GM18498 (cell line): ENCODE measurements at regions not wholly inside any gene's neighbourhood (a gene's known extent, or its start where the extent isn't known, plus 50 kb on each side); places are given as distances from the start of the nearest gene placed in this dataset.
"Not testable (repeated sequence)": the region's sequence is repeated elsewhere in the genome, so short reads cannot be mapped to it uniquely, and the experiment has no call there.

Experiments
- ATAC-seq: cut with Tn5 transposase; IDR thresholded peaks from one replicate; pipeline ENCODE4 v1.9.1; 2021; ENCODE audit warnings: mild to moderate bottlenecking, moderate library complexity; ENCODE audit not compliant: unreplicated experiment

- ATAC-seq, result no peak
Measured at GRCh38 chr13:90311929-90312328, 1035.6 kb upstream of the MIR17HG start.

GRCh38 chr13:90315061-90315460, 1032.4 kb upstream of the MIR17HG start:
- no peak for ATAC-seq

GRCh38 chr13:90320664-90321063, 1026.8 kb upstream of the MIR17HG start:
- ATAC-seq, result no peak

- no peak for ATAC-seq
Measured at GRCh38 chr13:90321281-90321931, 1026.1 kb upstream of the MIR17HG start.

- no peak for ATAC-seq
Measured at GRCh38 chr13:90329641-90330040, 1017.8 kb upstream of the MIR17HG start.

GRCh38 chr13:90331974-90332373, 1015.5 kb upstream of the MIR17HG start:
- no peak for ATAC-seq

GRCh38 chr13:90336507-90336906, 1011.0 kb upstream of the MIR17HG start:
- no peak for ATAC-seq

- ATAC-seq, result not testable (repeated sequence)
Measured at GRCh38 chr13:90341348-90341747, 1006.1 kb upstream of the MIR17HG start.

GRCh38 chr13:90348477-90349136, 998.9 kb upstream of the MIR17HG start:
- ATAC-seq, result not testable (repeated sequence)

GRCh38 chr13:90352763-90353162, 994.7 kb upstream of the MIR17HG start:
- ATAC-seq, result no peak

GRCh38 chr13:90355162-90355751, 992.2 kb upstream of the MIR17HG start:
- no peak for ATAC-seq

GRCh38 chr13:90360785-90361184, 986.7 kb upstream of the MIR17HG start:
- ATAC-seq, result no peak

- ATAC-seq, result no peak
Measured at GRCh38 chr13:90362707-90363106, 984.8 kb upstream of the MIR17HG start.

- ATAC-seq, result no peak
Measured at GRCh38 chr13:90365130-90365529, 982.4 kb upstream of the MIR17HG start.

GRCh38 chr13:90374168-90374567, 973.3 kb upstream of the MIR17HG start:
- no peak for ATAC-seq

GRCh38 chr13:90375851-90376250, 971.6 kb upstream of the MIR17HG start:
- no peak for ATAC-seq

GRCh38 chr13:90382425-90382824, 965.1 kb upstream of the MIR17HG start:
- no peak for ATAC-seq

GRCh38 chr13:90385781-90386489, 961.6 kb upstream of the MIR17HG start:
- no peak for ATAC-seq

- no peak for ATAC-seq
Measured at GRCh38 chr13:90388887-90389452, 958.5 kb upstream of the MIR17HG start.

- no peak for ATAC-seq
Measured at GRCh38 chr13:90389537-90389936, 958.0 kb upstream of the MIR17HG start.

- ATAC-seq, result no peak
Measured at GRCh38 chr13:90393408-90393807, 954.1 kb upstream of the MIR17HG start.
